GM12878 (cell line): ENCODE measurements at regions not wholly inside any gene's neighbourhood (a gene's known extent, or its start where the extent isn't known, plus 50 kb on each side); places are given as distances from the start of the nearest gene placed in this dataset.

Experiments
- ATAC-seq: fragments of 200-7000 bp; cut with Tn5 transposase; 3 replicates; pipeline ENCODE4 v1.9.1; 2020; ENCODE audit warnings: mild to moderate bottlenecking, moderate library complexity
- BruUV-seq: library from RNA; stranded (reverse); fragments of 400-500 nt; replicated peaks from 2 replicates; lab custom pipeline; 2021; lab: Mats Ljungman, UMichigan
- CTCF ChIA-PET: fragments of 300-600 bp; sonication (Branson Sonifier 250); formaldehyde crosslinking; extraction: SDS; loops from one replicate; lab custom pipeline; 2021; ENCODE audit warnings: inconsistent platforms; lab: Yijun Ruan, JAX
- POLR2A ChIA-PET: fragments of 350-600 bp; formaldehyde crosslinking; extraction: SDS; loops from one replicate; lab custom pipeline; 2021; ENCODE audit warnings: inconsistent platforms; lab: Charles Lee
- RAD21 ChIA-PET: fragments of 300-600 bp; sonication (Branson Sonifier 250); formaldehyde crosslinking; loops from one replicate; lab custom pipeline; 2023; ENCODE audit warnings: antibody characterized with exemption; ENCODE audit not compliant: unreplicated experiment; lab: Charles Lee
- SMC1A ChIA-PET: fragments of 300-600 bp; sonication (Branson Sonifier 250); formaldehyde crosslinking; loops from one replicate; lab custom pipeline; 2023; ENCODE audit not compliant: unreplicated experiment, uncharacterized antibody; lab: Charles Lee
- DNase-seq: peaks from one replicate; pipeline ENCODE4 v3.0.0-alpha.2; 2011; ENCODE audit warnings: low read depth, low spot score
- FAIRE-seq: peaks from 3 replicates; lab custom pipeline; 2011; peaks lifted over from hg19 to GRCh38; lab: Jason Lieb, UNC
- H2AFZ ChIP-seq: 2 replicates; pipeline ENCODE4 v1.6.0; 2011; ENCODE audit warnings: low read depth, low read length, control low read depth; ENCODE audit not compliant: control insufficient read depth
- H3K27ac ChIP-seq: 2 replicates; pipeline ENCODE4 v1.5.1; 2011; ENCODE audit warnings: control low read depth; ENCODE audit not compliant: control insufficient read depth, insufficient read depth
- H3K27me3 ChIP-seq, 2 experiments: replicated peaks in 1 of 2; 2 replicates each; pipeline versions ENCODE4 v1.6.0 to v1.6.1; 2011; ENCODE audit warnings: low read length in 1 of 2; ENCODE audit not compliant: control insufficient read depth in 2 of 2, insufficient read depth in 2 of 2
- H3K36me3 ChIP-seq, 2 experiments: 2 replicates each; pipeline ENCODE4 v1.5.1; 2011; ENCODE audit warnings: low read length in 1 of 2; ENCODE audit not compliant: control insufficient read depth in 2 of 2, insufficient read depth in 2 of 2
- H3K4me1 ChIP-seq: 2 replicates; pipeline ENCODE4 v1.6.1; 2011; ENCODE audit warnings: mild to moderate bottlenecking, low read length, moderate library complexity, mixed read lengths; ENCODE audit not compliant: control insufficient read depth, insufficient read depth
- H3K4me2 ChIP-seq: 2 replicates; pipeline ENCODE4 v1.6.0; 2011; ENCODE audit warnings: control low read depth; ENCODE audit not compliant: control insufficient read depth, insufficient read depth
- H3K4me3 ChIP-seq: fragments of 200-600 bp; sonication (generic); 2 replicates; pipeline ENCODE4 v1.5.1; 2016
- H3K79me2 ChIP-seq: 2 replicates; pipeline ENCODE4 v1.6.0; 2011; ENCODE audit warnings: low read length; ENCODE audit not compliant: control insufficient read depth, insufficient read depth
- H3K9ac ChIP-seq: 2 replicates; pipeline ENCODE4 v1.8.0; 2011; ENCODE audit warnings: low read length, control low read depth, mixed read lengths; ENCODE audit not compliant: control insufficient read depth, insufficient read depth
- H3K9me3 ChIP-seq: replicated peaks from 3 replicates; pipeline ENCODE4 v1.5.1; 2011; ENCODE audit warnings: mild to moderate bottlenecking, low read length; ENCODE audit not compliant: control insufficient read depth, insufficient read depth
- H4K20me1 ChIP-seq: 2 replicates; pipeline ENCODE4 v1.6.0; 2011; ENCODE audit not compliant: control insufficient read depth, insufficient read depth
- ESRRA ChIP-seq: IDR thresholded peaks from 2 replicates; pipeline ENCODE4 v1.6.1; 2012; ENCODE audit warnings: mild to moderate bottlenecking, low read length, improper control_type of control experiment
- HCFC1 ChIP-seq: fragments of 150-350 bp; IDR thresholded peaks from 2 replicates; pipeline ENCODE4 v1.6.1; 2014; ENCODE audit warnings: low read length
- MEF2B ChIP-seq: fragments of 450-650 bp; IDR thresholded peaks from 2 replicates; pipeline ENCODE4 v1.6.1; 2018; ENCODE audit warnings: mild to moderate bottlenecking, moderate library complexity; ENCODE audit not compliant: partially characterized antibody, poor library complexity, severe bottlenecking
- NR2C2 ChIP-seq: IDR thresholded peaks from 2 replicates; pipeline ENCODE4 v1.6.1; 2011; ENCODE audit warnings: borderline replicate concordance, low read depth; ENCODE audit not compliant: control insufficient read depth, insufficient read length
- RAD21 ChIP-seq: IDR thresholded peaks from 2 replicates; pipeline ENCODE4 v1.6.1; 2011; ENCODE audit warnings: mild to moderate bottlenecking, low read depth, low read length, moderate library complexity; ENCODE audit not compliant: insufficient read depth
- REST ChIP-seq: IDR thresholded peaks from 2 replicates; pipeline ENCODE4 v1.6.1; 2012; ENCODE audit warnings: mild to moderate bottlenecking, low read depth, low read length
- SKIL ChIP-seq: fragments of 450-650 bp; IDR thresholded peaks from 2 replicates; pipeline ENCODE4 v1.6.1; 2017; ENCODE audit warnings: mild to moderate bottlenecking, low read depth, inconsistent platforms; ENCODE audit not compliant: poor library complexity, severe bottlenecking
- STAT3 ChIP-seq: IDR thresholded peaks from 2 replicates; pipeline ENCODE4 v1.6.1; 2011; ENCODE audit warnings: low read depth, low read length, improper control_type of control experiment
- YY1 ChIP-seq: IDR thresholded peaks from 2 replicates; pipeline ENCODE4 v1.6.1; 2011; ENCODE audit warnings: low read depth, mild to moderate bottlenecking, low read length
- ZBED1 ChIP-seq: IDR thresholded peaks from 2 replicates; pipeline ENCODE4 v1.6.1; 2016; ENCODE audit warnings: borderline replicate concordance
- ZNF207 ChIP-seq: fragments of 450-650 bp; IDR thresholded peaks from 2 replicates; pipeline ENCODE4 v1.6.1; 2014; ENCODE audit warnings: antibody characterized with exemption, mild to moderate bottlenecking, borderline replicate concordance
- ZNF217 ChIP-seq: fragments of 450-650 bp; IDR thresholded peaks from 2 replicates; pipeline ENCODE4 v1.6.1; 2017; ENCODE audit warnings: antibody characterized with exemption, mild to moderate bottlenecking
- WGBS: methylation state at CpG from one replicate; pipeline ENCODE4 v1.1.6; 2016; ENCODE audit warnings: low lambda C conversion rate; ENCODE audit not compliant: insufficient replicate concordance, insufficient coverage; ENCODE audit errors: missing lambda C conversion rate; 5-methylcytosine and 5-hydroxymethylcytosine counted together
- in situ Hi-C: fragments of 300-500 bp; cut with MboI; formaldehyde crosslinking; loops from 9 replicates; pipeline ENCODE4 v1.14.3; 2018; ENCODE audit warnings: mixed read lengths
- intact Hi-C: fragments of 100-400 bp; cut with micrococcal nuclease; formaldehyde crosslinking; loops from one replicate; pipeline ENCODE4 v1.14.2; 2022; ENCODE audit not compliant: unreplicated experiment

- TF ChIP-seq REST (no peak), ZBED1 (no peak), STAT3 (no peak), NR2C2 (no peak), ZNF217 (no peak), ESRRA (no peak)
- TF ChIP-seq, all 136 proteins: peak for 0
Observed at GRCh38 chr12:74394647-74395046, 143.0 kb upstream of the ATXN7L3B start (continued).

GRCh38 chr12:74401035-74401434 lies 136.6 kb upstream of the ATXN7L3B start:
- H3K27ac ChIP-seq = no peak overlapping the region
- ATAC-seq = no peak
- no peaks in the 10 kb centered on the region for H3K36me3 ChIP-seq
- in situ Hi-C loops = no loop called here
- H3K79me2 ChIP-seq = no peaks in the 10 kb centered on the region
- ChIA-PET SMC1A (interaction anchor here (0.6 to 0.8 kb wide), 2 partner anchors 14 to 34 kb away, joined by 4 to 5 read pairs; no protein-coding TSS in a partner anchor), POLR2A (interaction anchor here (0.7 kb wide), 1 partner anchor 8 kb away, joined by 4 read pairs; no protein-coding TSS in a partner anchor), RAD21 (interaction anchor here (0.7 kb wide), 1 partner anchor 1370 kb away, joined by 3 read pairs; no protein-coding TSS in a partner anchor), CTCF (interaction anchor here (0.9 to 1.1 kb wide), 2 partner anchors 11 to 13 kb away, joined by 3 to 5 read pairs; no protein-coding TSS in a partner anchor)
- H3K4me1 ChIP-seq = no peaks in the 10 kb centered on the region
- H3K27me3 ChIP-seq = no peaks in the 10 kb centered on the region
- FAIRE-seq = no peak
- WGBS = 70% methylated on average over 2 of the region's 2 CpGs
- H3K4me2 ChIP-seq = no peak overlapping the region
- BruUV-seq = no TSS peak
- H3K9me3 ChIP-seq = no peaks in the 10 kb centered on the region
- no peak overlapping the region for H3K9ac ChIP-seq
- H4K20me1 ChIP-seq = no peaks in the 10 kb centered on the region
- no peak for DNase-seq
- no peak overlapping the region for H2AFZ ChIP-seq
- intact Hi-C loops = no loop called here
- no peak overlapping the region for H3K4me3 ChIP-seq
- TF ChIP-seq SKIL = no peak
- TF ChIP-seq RAD21 = no peak
- TF ChIP-seq ZNF207 = no peak
- TF ChIP-seq MEF2B = no peak
- TF ChIP-seq ZBED1 = no peak
- no peak for TF ChIP-seq HCFC1
- TF ChIP-seq REST = no peak
- no peak for TF ChIP-seq YY1
